GM19452 (cell line): ENCODE measurements at regions not wholly inside any gene's neighbourhood (a gene's known extent, or its start where the extent isn't known, plus 50 kb on each side); places are given as distances from the start of the nearest gene placed in this dataset.
"Not testable (repeated sequence)": the region's sequence is repeated elsewhere in the genome, so short reads cannot be mapped to it uniquely, and the experiment has no call there.

Source experiments
- ATAC-seq: cut with Tn5 transposase; IDR thresholded peaks from one replicate; pipeline ENCODE4 v1.9.1; 2021; ENCODE audit not compliant: unreplicated experiment

DNA sequence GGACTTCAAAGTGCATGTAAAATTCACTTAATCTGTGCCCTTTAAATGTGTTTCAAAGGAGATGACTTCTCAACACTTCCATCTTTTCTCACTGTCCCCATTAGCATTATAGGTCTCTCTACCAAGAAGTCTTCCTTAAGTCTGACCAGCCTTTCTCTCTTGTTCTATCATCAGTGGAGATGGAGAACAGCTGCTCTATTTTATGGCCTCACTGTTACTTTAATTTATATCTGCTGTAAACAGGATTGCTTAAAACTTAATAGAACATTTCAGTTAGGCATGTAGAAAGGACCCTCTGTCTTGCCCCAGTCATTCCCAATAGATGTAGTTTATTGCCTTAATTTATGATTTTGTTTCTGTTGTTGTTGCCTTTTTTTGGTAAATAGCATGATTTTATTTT lies 86.0 kb upstream of the CDC42EP3 start:
- ATAC-seq = not testable (repeated sequence)

DNA sequence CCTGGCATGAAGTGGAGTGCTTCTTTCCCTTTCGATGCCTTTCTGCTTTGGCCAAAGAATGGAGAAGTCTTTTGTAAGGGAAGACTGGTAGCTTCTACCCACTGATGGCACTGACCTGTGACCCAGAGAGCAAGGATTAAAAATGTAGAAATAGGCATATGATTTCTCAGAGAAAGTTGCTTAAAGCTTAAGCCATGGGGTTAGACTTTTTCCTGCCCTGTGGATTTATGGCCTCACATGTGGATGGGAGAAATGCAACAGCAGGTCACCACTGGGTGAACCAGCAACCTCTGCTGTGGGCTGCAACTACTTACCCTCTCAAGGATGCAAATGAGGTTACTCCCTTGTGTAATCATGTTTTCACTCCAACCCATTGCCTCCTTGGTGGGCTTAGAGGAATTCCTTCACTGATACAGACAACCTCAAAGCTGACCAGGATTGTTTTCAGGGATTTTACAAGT lies 86.7 kb upstream of the CDC42EP3 start:
- not testable (repeated sequence) for ATAC-seq

DNA sequence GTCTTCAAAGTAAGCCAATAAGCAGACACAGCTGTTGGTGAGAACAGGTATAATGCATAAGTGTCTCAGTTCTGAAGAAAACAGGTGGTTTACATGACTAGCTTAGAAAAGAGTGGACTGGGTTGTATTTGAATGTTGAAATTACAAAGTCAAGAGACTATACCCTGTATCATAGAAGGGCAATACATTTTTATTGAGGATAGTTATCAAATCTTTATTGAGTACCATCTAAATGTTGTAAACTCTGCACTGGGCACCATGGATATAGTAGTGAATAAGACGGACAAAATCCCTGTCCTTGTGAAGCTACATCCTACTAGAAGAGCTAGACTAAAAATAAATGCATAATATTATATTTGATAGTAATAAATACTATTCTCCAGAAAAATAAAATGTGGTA lies 88.5 kb upstream of the CDC42EP3 start:
- not testable (repeated sequence) for ATAC-seq

DNA sequence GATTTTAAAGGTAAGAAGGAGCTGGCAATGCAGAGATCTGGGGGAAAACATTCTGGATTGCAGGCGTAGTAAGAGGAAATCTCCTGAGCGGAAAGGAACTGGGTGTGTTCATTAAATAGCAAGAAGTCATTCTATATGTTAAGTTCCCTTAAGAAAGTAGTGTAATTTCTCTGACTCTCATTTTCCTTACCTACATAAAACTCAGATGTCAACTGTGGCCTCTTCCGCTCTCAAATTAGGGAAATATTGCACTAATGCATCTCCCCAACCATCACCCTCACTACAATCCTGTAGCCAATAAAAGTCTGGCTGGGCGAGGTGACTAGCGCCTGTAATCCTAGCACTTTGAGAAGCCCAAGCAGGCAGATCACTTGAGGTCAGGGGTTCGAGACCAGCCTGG lies 89.0 kb upstream of the CDC42EP3 start:
- no peak for ATAC-seq

DNA sequence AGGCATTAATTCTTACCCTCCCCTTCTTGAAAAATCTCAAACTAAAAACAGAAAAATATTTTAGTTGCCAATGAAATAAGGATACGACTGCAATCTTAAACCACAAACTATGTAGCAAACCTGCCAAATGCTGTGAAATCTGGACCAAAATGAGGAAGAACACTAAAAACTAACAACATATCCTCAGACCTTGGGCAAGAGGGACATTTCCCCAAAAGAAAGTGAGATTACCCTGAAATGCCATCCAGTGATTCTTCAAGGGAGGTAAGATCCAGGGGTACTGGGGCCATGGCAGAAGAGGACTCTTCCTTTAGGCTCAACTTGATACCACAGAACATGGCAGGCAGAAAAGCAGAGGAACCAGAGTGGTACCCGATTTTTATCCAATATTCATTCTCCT lies 90.8 kb upstream of the CDC42EP3 start:
- not testable (repeated sequence) for ATAC-seq

DNA sequence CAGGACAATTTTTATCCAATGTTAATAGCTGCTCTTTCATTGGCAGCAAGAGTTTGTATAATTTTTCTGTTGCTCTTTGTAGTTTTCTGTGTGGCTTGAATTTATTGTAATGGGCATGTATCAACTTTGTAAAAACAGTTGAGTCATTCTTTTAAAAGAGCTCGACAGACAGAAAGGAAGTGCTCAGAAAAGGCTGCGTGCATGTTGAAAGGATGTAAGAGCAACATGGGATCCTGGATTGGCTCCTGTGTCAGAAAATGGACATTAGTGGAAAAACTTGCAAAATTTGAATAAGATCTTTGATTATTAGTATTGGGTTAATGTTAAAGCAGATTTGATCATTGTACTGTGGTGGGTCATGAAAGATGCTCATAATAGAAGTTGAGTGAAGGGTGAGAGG lies 93.3 kb upstream of the CDC42EP3 start:
- ATAC-seq = no peak

DNA sequence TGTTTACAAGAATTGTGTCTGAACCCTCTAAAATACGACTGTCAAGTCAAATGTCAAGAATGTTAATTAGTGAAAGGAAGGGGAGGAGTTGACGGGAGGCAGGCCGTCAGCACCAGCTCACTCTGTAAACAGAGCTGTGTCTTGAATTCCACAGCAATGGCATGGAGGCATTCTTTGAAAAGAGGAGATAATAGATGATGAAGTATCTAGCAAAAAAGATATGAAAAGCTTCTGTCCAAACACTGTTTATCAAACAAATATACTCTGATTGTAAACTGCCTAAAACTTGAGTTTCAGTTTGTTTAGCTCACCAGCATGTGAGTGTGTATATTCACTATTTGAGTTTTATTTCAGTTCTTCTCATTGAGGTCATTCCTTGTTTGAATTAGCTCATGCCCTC lies 94.7 kb upstream of the CDC42EP3 start:
- ATAC-seq = no peak

DNA sequence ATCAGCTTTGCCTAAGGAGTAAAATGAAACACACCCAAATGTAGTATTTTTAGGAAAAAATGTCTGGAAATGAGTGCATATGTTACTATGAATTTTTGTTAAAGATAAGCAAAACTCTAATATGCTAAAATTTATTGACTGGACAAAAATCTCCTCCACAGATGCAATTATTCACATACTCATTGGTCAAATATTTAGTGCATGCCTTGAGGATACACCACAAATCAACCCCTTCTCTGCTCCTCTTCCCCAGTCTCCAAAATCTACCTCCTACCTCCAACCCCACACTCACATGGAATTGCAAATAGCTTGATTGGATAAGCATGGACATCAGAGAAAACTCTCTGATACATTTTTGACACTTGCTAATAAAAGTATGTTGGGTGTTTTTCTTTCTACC lies 95.6 kb upstream of the CDC42EP3 start:
- ATAC-seq = no peak

DNA sequence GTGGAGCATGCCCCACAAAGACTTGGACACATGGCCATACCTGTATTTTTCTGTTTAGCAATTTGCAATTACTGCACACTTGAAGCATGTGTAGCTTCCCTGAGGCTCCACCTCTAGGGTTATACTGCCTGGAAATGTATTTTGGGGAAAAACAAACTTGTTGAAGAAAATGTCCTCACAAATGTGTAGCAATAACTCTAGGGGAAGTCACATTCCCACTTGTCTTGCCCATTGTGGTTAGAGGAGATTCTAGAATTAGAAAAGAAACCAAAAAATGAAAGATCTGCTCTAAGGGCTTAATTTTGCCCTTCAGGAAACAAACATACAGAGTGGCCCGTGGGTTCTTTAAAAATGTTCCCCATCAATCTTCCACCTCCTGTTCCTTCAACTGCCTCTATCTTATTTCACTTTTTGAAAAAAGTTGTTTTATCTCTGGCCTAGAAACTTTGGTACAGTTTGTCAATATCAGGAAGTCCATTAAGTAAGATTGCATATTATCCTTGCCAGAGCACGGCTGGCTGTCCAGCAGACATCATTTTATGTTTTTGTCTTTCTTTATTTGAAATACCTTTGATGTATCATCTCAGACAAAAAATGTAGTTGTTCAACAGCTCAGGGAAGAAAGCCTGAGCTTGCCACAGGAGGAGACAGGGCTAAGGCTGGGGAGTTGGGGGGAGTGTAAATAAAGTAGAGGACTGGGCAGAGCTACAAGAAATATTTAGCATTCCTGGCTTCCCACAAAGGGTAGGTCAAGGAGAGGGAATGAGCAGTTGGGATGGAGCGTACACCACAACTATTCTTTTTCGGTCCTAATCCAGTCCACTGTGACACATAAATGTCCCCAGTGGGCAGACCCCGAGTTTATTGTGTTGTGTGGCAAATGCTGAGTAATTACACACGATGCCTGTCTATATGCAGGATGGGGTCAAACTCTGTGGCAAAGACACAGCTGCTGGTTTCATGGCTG lies 96.8 kb upstream of the CDC42EP3 start:
- ATAC-seq = no peak

DNA sequence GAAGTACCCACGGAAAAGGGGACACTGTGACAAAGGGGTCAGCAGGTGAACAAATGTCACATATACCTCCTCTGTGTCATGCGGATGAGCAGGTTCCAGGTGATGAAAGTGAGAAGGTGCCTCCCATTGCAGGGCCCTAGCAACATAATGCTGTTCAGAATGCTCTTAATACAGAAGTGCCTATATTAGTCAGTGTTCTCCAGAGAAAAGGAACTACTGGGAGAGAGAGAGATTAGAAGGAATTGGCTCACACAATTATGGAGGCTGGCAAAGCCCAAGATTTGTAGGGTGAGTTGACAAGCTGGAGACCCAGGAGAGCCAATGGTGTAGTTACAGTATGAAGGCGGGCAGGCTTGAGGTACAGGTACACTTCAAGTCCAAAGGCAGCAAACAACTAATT lies 98.1 kb upstream of the CDC42EP3 start:
- no peak for ATAC-seq

DNA sequence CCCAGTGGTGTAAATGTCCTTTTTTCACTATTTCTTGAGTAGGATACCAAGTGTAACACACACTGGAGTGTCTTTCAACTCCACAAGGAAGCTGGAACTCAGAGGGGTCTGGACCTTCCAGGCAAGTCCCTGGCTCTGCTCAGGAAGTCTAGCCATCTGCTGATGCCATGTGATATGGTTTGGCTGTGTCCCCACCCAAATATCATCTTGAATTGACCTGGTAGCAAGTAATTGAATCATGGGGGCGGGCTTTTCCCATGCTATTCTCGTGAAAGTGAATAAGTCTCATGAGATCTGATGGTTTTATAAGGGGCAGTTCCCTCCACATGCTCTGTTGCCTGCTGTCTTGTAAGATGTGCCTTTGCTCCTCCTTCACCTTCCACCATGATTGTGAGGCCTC lies 99.4 kb upstream of the CDC42EP3 start:
- no peak for ATAC-seq

DNA sequence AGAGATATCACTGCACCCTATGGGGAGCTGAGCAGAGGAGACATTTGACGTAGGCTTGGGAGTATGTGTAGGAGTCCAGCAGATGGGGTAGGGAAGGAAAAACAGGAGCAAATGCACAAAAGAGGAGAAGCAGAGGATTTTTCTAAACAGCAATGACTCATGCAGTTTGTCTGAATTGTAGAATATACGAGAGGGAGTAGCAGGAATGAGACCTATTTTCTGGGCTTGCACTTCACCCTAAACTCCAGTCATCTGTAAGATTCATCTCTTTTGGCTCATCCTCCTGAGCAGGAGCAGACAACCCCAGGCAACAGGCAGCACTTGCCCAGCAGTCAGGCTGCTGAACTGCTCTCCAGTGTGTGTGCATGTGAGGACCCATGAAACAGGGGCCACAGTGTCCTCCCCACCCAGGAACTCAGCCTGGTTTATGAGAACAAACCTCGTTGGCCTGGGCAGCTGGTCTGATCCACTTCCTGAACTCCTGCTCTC lies 100.2 kb upstream of the CDC42EP3 start:
- ATAC-seq = no peak

DNA sequence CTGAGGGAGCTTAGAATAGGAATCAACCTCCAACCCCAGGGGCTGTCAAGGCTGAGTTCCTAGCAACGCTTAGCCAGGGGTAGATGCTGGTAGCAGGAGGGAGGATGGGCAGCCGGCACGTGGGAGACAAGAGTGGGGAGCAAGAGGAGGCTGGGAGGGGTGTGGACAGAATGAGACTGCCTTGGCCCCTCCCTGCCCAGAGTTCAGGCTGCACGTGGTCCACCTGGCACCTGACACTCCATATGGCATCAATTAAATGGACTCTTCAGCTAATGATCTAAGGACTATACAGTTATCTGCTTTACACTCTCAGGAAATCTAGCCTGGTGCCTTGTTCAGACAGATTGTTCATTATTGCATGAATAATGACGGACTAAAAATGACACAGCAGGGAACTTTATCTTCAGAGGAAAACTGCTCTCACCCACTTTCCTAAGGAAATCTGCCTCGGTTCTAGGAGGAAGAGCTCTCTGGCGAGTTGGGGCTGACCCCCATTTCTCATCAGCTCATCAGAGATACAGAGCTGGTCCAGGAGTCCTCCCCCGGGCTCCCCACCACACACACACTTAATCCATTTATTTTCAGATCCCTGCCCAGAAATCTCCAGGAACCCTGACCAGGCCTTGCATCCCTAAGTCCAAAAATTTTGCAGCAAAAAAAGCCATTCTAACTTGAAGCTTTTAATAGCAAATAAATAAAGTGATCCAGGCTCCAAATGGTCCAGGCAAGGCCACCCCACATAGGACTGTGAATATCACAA lies 102.1 kb upstream of the CDC42EP3 start:
- no peak for ATAC-seq

DNA sequence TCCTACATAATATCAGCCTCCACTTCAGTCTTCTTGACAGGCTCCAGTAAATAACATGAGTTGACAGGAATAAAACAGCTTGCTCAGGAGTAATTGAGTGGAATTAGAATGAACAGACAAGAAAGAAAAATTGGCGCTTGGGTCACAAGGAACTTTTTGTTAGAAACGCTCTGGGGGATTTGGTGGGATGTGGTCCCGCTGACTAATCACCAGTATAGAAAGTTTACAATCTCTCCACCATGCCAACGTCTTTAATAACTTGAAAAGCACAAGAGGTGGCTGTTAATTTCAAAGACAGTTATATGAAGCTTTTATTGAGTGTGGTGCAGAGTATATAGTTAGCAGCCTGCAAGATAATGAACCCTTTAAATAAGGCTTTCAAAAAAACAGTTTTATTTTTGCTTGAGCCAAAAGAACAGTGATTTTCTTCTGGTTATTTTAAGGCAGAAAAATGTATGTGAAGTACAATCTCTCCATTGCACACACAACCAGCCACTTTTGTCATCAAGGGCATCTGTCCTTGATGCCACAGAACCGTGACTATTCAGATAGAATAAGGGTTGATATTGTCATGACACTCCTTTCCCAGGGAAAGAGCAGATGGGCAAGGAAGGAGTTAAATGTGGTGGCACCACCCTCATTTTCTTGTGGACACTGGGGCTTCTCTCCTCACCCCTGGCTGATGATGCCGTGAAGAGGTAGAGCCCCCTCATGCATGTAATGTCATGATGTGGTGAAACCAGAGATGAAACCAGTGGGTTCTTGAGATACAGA lies 102.9 kb upstream of the CDC42EP3 start:
- ATAC-seq = not testable (repeated sequence)

DNA sequence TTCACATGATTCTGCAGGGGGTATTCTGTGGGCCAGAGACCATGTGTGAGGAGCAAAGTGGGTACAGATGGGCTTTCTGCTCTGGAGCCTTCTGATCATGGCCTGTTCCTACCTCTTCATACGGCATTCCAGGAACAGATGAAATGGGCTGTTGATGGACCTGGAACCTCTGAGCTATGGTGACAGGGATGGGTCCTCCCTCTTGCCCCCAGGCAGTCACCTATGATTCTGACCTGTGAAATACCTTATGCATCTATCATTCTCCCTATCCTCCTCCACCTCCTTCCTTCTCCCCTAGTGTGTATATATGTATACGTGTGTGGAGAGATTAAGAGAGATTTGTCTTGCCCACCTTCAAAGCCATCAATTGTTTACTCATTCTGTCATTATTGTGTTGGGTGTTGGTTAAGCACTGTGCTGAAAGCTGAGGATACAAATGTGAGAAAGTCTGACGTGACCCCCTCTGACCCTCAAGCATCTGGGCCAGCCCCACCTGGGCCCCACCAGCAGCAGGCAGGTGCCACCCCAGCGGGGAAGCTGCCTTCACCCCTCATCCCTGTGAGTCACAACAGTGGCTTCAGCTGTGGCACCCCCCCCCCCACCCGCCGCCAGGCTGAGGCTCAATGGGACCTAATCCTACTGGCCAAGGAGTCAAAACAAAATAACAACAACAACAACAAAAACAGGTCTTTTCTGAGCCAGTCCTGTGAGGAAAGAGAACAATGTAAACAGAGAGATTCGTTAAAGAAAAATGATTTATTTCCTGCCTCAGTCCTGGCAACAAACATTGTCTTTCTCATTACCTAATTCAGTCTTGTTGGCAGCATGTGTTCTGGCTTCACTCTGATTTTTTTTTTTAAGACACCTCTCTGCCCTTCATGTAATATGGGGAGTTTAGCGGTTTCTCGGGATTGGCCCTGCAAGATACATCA lies 103.8 kb upstream of the CDC42EP3 start:
- no peak for ATAC-seq

DNA sequence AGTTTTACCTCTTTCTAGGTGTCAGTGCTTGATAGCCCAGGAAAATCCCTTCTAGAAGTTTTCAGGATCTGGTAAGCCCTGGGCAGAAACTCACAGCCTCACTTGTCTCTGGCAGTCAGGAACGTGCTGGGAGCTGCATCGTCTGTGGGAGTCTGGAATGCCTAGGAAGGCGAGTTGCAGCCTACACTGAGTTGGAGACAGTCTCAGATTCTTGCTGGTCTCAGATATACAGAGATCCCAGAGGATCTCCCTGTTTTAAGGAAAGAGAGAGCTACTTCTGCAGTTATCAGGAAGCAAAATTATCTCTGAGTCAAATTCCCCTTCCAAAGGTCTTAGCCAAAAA lies 104.4 kb upstream of the CDC42EP3 start:
- no peak for ATAC-seq

DNA sequence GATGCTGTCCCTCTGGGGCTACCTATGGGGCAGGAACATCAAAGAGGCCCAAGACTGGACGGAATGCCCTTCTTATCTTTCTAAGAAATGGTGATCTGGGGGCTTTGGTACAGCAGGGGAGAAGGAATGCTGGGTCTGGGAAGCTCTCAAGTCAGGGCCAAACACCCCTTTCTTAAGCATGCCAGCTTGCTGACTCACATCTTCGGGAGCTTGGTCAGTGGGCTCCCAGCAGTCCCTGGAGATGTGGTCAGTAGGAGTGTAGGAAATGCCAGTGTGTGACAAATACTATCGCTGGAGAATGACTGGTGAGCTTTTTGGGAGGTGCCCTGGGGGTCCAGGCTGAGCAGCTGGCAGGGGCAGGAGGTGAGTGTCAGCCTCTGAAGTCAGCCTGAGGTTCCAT lies 105.0 kb upstream of the CDC42EP3 start:
- ATAC-seq = no peak

DNA sequence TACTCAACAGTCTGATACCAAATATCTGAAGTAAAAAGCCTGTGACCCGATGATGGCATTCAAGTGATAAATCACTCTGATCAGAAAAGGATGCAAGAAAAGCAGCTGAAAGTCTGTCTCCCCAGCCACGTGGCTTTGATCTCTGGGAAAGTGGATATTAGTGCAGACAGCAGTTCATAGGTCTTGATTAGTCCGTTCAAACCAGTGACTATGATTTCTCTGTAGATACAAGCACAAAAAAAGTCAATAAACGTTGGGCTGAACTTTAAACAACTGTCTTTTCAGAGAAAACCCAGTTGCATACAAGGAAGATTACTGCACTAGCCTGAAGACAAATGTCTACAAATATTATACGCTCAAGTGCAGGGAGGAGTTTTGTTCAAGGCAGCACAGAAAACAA lies 107.7 kb upstream of the CDC42EP3 start:
- ATAC-seq = no peak

DNA sequence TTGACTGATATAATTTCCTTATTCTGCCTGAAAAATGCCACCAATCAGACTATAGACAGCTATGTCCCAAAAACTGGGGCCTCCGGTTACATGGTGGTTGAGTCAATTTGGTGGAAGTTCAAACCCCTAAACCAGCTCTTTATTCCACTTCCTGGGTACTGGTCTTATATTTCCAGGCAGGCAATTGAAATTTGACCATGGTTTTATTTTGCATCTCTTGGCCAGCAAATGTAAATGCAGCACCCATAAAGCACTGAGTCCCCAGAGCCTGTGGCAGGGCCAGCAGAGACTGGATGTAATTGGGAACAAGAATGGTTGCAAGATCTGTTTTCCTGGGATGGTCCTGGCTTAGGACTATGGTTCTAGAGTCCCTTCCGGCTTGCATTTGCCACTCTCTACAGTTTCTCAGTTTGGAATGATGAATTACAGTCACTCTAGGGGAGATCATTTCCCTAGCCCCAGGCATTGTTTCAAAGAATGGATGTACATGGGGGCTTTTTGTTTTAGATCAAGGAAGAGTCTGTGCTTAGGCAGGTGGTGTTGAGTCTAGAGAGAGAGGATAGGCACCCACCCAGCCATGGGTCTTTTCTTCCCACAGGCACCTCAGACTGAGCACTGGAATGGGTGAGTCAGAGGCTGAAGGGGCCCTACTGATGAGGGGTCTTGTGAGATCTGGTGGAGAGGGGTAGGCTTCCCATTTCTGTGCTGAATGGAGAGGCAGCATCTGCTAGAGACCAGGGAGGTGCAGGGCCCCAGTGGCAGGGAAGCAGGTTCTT lies 108.4 kb upstream of the CDC42EP3 start:
- ATAC-seq = no peak

DNA sequence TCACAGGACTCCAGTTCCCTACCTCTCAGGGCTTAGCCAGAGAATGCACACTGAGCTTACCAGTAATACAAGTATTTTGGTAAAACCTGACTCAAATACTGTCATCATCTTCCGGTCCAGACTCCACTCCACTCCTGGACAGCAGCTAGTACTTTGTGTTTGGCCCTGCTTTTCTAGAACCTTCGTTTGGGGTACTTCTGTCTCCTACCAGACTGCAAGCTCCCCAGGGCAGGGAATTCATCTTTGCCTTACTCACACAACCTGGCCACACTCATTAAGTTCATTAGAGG lies 108.9 kb upstream of the CDC42EP3 start:
- ATAC-seq = no peak
